ENCODE measurements at regions not wholly inside any gene's neighbourhood (a gene's known extent, or its start where the extent isn't known, plus 50 kb on each side); places are given as distances from the start of the nearest gene placed in this dataset.

DNA sequence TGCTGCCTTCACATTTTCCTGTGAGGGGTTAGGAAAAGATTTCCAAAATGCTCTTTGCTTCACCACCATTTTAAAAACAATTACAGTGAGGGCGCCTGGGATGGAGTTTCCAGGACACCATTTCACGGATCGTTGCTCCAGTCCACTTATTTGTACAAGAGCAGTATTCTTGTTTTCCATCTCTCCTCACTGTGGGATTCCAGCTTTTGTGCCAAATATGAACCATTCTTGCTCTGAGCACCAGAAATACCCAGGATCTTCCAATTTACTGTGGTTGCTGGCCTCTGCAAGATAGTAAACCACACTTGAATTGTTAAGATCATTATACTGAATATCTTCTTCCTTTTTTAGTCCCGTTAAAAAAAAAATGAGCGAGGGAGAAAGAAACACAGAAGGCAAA is 899.5 kb downstream of the TLE1 start:
- TF ChIP-seq, protein P1, sequence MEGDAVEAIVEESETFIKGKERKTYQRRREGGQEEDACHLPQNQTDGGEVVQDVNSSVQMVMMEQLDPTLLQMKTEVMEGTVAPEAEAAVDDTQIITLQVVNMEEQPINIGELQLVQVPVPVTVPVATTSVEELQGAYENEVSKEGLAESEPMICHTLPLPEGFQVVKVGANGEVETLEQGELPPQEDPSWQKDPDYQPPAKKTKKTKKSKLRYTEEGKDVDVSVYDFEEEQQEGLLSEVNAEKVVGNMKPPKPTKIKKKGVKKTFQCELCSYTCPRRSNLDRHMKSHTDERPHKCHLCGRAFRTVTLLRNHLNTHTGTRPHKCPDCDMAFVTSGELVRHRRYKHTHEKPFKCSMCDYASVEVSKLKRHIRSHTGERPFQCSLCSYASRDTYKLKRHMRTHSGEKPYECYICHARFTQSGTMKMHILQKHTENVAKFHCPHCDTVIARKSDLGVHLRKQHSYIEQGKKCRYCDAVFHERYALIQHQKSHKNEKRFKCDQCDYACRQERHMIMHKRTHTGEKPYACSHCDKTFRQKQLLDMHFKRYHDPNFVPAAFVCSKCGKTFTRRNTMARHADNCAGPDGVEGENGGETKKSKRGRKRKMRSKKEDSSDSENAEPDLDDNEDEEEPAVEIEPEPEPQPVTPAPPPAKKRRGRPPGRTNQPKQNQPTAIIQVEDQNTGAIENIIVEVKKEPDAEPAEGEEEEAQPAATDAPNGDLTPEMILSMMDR (conservative IDR thresholded peaks at IDR 0.05 in 1 of 2, IDR thresholded peaks at IDR 0.05 in 1 of 2; ENCODE audit: extremely low read depth in 1 of 2, insufficient read depth in 1 of 2, low read depth in 1 of 2, low read length in 2 of 2): no peak
- no peak for TF ChIP-seq EZH2 (IDR thresholded peaks at IDR 0.05; ENCODE audit: borderline replicate concordance, low read length)

All from mammary epithelial cell (primary cell).